Subcutaneous abdominal adipose tissue (tissue), 5 donors: ENCODE measurements at regions not wholly inside any gene's neighbourhood (a gene's known extent, or its start where the extent isn't known, plus 50 kb on each side); places are given as distances from the start of the nearest gene placed in this dataset.

ENCODE experiments used
- H3K27ac ChIP-seq: one replicate; pipeline ENCODE4 v1.7.0; 2013; ENCODE audit warnings: low read depth, mild to moderate bottlenecking, inconsistent platforms, low read length, moderate library complexity
- H3K27me3 ChIP-seq, 5 donors: one replicate each; pipeline ENCODE4 v1.7.0; 2013; ENCODE audit warnings: low read length in 5 of 5, inconsistent platforms in 1 of 5; ENCODE audit not compliant: control insufficient read depth in 5 of 5, insufficient read depth in 4 of 5
- H3K36me3 ChIP-seq, 5 donors: one replicate each; pipeline ENCODE4 v1.7.0; 2013; ENCODE audit warnings: low read length in 5 of 5; ENCODE audit not compliant: control insufficient read depth in 5 of 5, insufficient read depth in 5 of 5
- H3K4me1 ChIP-seq, 5 donors: one replicate each; pipeline ENCODE4 v1.7.0; 2013; ENCODE audit warnings: low read length in 5 of 5, mild to moderate bottlenecking in 3 of 5, moderate library complexity in 1 of 5; ENCODE audit not compliant: control insufficient read depth in 5 of 5, insufficient read depth in 5 of 5
- H3K4me3 ChIP-seq, 5 donors: one replicate each; pipeline ENCODE4 v1.7.0; 2013; ENCODE audit warnings: low read length in 5 of 5, low read depth in 1 of 5
- H3K9ac ChIP-seq, 5 donors: one replicate each; pipeline ENCODE4 v1.7.0; 2013; ENCODE audit warnings: low read length in 5 of 5, mild to moderate bottlenecking in 4 of 5, moderate library complexity in 3 of 5
- H3K9me3 ChIP-seq, 5 donors: one replicate each; pipeline ENCODE4 v1.7.0; 2013; ENCODE audit warnings: low read length in 5 of 5; ENCODE audit not compliant: control insufficient read depth in 5 of 5
- donor health status: healthy.
- donor health status: healthy.
- donor health status: healthy.
- donor health status: healthy.
- donor health status: healthy.

- Histone ChIP-seq H3K4me1 (peaks cover 3 to 27% (median 12%) of the 10 kb centered on the region in 5 donors), H3K4me3 (no peak overlapping the region), H3K27ac (peak overlapping the region; percentile 16), H3K9ac (no peak overlapping the region), H3K9me3 (no peaks in the 10 kb centered on the region), H3K36me3 (no peaks in the 10 kb centered on the region), H3K27me3 (no peaks in the 10 kb centered on the region)
Measured at GRCh38 chr10:78640796-78641636, 427.8 kb upstream of the ZMIZ1 start.

GRCh38 chr10:78641693-78642092 is 427.1 kb upstream of the ZMIZ1 start:
- no peaks in the 10 kb centered on the region for H3K9me3 ChIP-seq
- no peaks in the 10 kb centered on the region for H3K27me3 ChIP-seq
- H3K4me3 ChIP-seq = no peak overlapping the region
- no peaks in the 10 kb centered on the region for H3K36me3 ChIP-seq
- peaks cover 3 to 26% (median 12%) of the 10 kb centered on the region in 5 donors for H3K4me1 ChIP-seq
- H3K27ac ChIP-seq = no peak overlapping the region
- no peak overlapping the region for H3K9ac ChIP-seq

GRCh38 chr10:78642269-78642816 is 426.4 kb upstream of the ZMIZ1 start:
- Histone ChIP-seq H3K4me1 (peaks cover 3 to 22% (median 12%) of the 10 kb centered on the region in 5 donors), H3K27ac (no peak overlapping the region), H3K9ac (no peak overlapping the region), H3K27me3 (no peaks in the 10 kb centered on the region), H3K36me3 (no peaks in the 10 kb centered on the region), H3K9me3 (no peaks in the 10 kb centered on the region), H3K4me3 (no peak overlapping the region)

GRCh38 chr10:78643513-78643912 is 425.3 kb upstream of the ZMIZ1 start:
- Histone ChIP-seq H3K4me3 (no peak overlapping the region), H3K36me3 (no peaks in the 10 kb centered on the region), H3K27ac (no peak overlapping the region), H3K9ac (no peak overlapping the region), H3K27me3 (no peaks in the 10 kb centered on the region), H3K4me1 (peaks cover 3 to 22% (median 12%) of the 10 kb centered on the region in 5 donors), H3K9me3 (no peaks in the 10 kb centered on the region)

- no peaks in the 10 kb centered on the region for H3K36me3 ChIP-seq
- no peak overlapping the region for H3K9ac ChIP-seq
- no peak overlapping the region for H3K27ac ChIP-seq
- H3K27me3 ChIP-seq = no peaks in the 10 kb centered on the region
- H3K4me1 ChIP-seq = peaks cover 3 to 21% (median 15%) of the 10 kb centered on the region in 5 donors
- no peaks in the 10 kb centered on the region for H3K9me3 ChIP-seq
- H3K4me3 ChIP-seq = no peak overlapping the region
Measured at GRCh38 chr10:78644550-78644949, 424.2 kb upstream of the ZMIZ1 start.

- Histone ChIP-seq H3K9ac (no peak overlapping the region), H3K36me3 (no peaks in the 10 kb centered on the region), H3K4me3 (no peak overlapping the region), H3K27ac (no peak overlapping the region), H3K9me3 (no peaks in the 10 kb centered on the region), H3K27me3 (no peaks in the 10 kb centered on the region), H3K4me1 (peaks cover 3 to 21% (median 15%) of the 10 kb centered on the region in 5 donors)
Measured at GRCh38 chr10:78645169-78645686, 423.5 kb upstream of the ZMIZ1 start.

- Histone ChIP-seq H3K9ac (no peak overlapping the region), H3K36me3 (no peaks in the 10 kb centered on the region), H3K27me3 (no peaks in the 10 kb centered on the region), H3K27ac (no peak overlapping the region), H3K4me3 (no peak overlapping the region), H3K9me3 (no peaks in the 10 kb centered on the region), H3K4me1 (peaks cover 3 to 21% (median 14%) of the 10 kb centered on the region in 5 donors)
Measured at GRCh38 chr10:78645975-78646374, 422.8 kb upstream of the ZMIZ1 start.

- Histone ChIP-seq H3K4me3 (no peak overlapping the region), H3K27ac (no peak overlapping the region), H3K36me3 (no peaks in the 10 kb centered on the region), H3K4me1 (peaks cover 0 to 19% (median 10%) of the 10 kb centered on the region in 5 donors), H3K9ac (no peak overlapping the region), H3K9me3 (no peaks in the 10 kb centered on the region), H3K27me3 (no peaks in the 10 kb centered on the region)
Measured at GRCh38 chr10:78648256-78648860, 420.4 kb upstream of the ZMIZ1 start.

GRCh38 chr10:78649429-78649828 is 419.3 kb upstream of the ZMIZ1 start:
- peak overlapping the region; percentile 75 for H3K27ac ChIP-seq
- no peak overlapping the region for H3K4me3 ChIP-seq
- H3K4me1 ChIP-seq = peaks cover 0 to 19% (median 10%) of the 10 kb centered on the region in 5 donors
- no peaks in the 10 kb centered on the region for H3K9me3 ChIP-seq
- H3K36me3 ChIP-seq = no peaks in the 10 kb centered on the region
- no peak overlapping the region for H3K9ac ChIP-seq
- H3K27me3 ChIP-seq = no peaks in the 10 kb centered on the region

GRCh38 chr10:78650122-78650521 is 418.6 kb upstream of the ZMIZ1 start:
- Histone ChIP-seq H3K4me1 (peaks cover 0 to 19% (median 10%) of the 10 kb centered on the region in 5 donors), H3K27me3 (no peaks in the 10 kb centered on the region), H3K9me3 (no peaks in the 10 kb centered on the region), H3K4me3 (no peak overlapping the region), H3K9ac (no peak overlapping the region), H3K27ac (peak overlapping the region; percentile 75), H3K36me3 (no peaks in the 10 kb centered on the region)
